OCI-LY7 (cell line): ENCODE measurements at regions not wholly inside any gene's neighbourhood (a gene's known extent, or its start where the extent isn't known, plus 50 kb on each side); places are given as distances from the start of the nearest gene placed in this dataset.

Source experiments
- BruUV-seq: library from RNA; stranded (reverse); fragments of 400-500 nt; replicated peaks from 2 replicates; lab custom pipeline; 2021; lab: Mats Ljungman, UMichigan
- CTCF ChIA-PET: fragments of 300-600 bp; sonication (Branson Sonifier 250); formaldehyde crosslinking; loops from one replicate; lab custom pipeline; 2022; ENCODE audit warnings: antibody characterized with exemption; ENCODE audit not compliant: unreplicated experiment; lab: Charles Lee
- POLR2A ChIA-PET: fragments of 300-600 bp; sonication (Branson Sonifier 250); formaldehyde crosslinking; loops from one replicate; lab custom pipeline; 2022; ENCODE audit warnings: antibody characterized with exemption; lab: Charles Lee
- DNase-seq: peaks from one replicate; pipeline ENCODE4 v3.0.0-alpha.2; 2015; ENCODE audit warnings: low spot score
- H2AFZ ChIP-seq: fragments of 200-600 bp; sonication (generic), shearing (Covaris generic); 2 replicates; pipeline ENCODE4 v1.6.1; 2014; ENCODE audit warnings: mild to moderate bottlenecking, antibody characterized with exemption, low read length, moderate library complexity
- H3K27ac ChIP-seq: fragments of 200-600 bp; sonication (generic); 2 replicates; pipeline ENCODE4 v1.5.1; 2014; ENCODE audit warnings: mixed run types, low read depth, mild to moderate bottlenecking, moderate library complexity, low read length, inconsistent platforms; ENCODE audit not compliant: poor library complexity, severe bottlenecking
- H3K36me3 ChIP-seq: fragments of 200-600 bp; sonication (generic); 2 replicates; pipeline ENCODE4 v1.6.1; 2014; ENCODE audit warnings: mild to moderate bottlenecking, antibody characterized with exemption, low read length, moderate library complexity, mixed read lengths; ENCODE audit not compliant: insufficient read depth
- H3K4me1 ChIP-seq: fragments of 200-600 bp; sonication (generic); 2 replicates; pipeline ENCODE4 v1.5.1; 2014; ENCODE audit warnings: mild to moderate bottlenecking, low read length; ENCODE audit not compliant: insufficient read depth, poor library complexity, severe bottlenecking
- H3K4me2 ChIP-seq: fragments of 200-600 bp; sonication (generic); 2 replicates; pipeline ENCODE4 v1.6.1; 2014; ENCODE audit warnings: mild to moderate bottlenecking, low read length
- H3K4me3 ChIP-seq: fragments of 200-600 bp; sonication (generic); 2 replicates; pipeline ENCODE4 v1.5.1; 2014; ENCODE audit warnings: mild to moderate bottlenecking, low read depth, low read length; ENCODE audit not compliant: poor library complexity, severe bottlenecking
- H3K79me2 ChIP-seq: fragments of 200-600 bp; sonication (generic); 2 replicates; pipeline ENCODE4 v1.6.1; 2016; ENCODE audit warnings: low read depth, mild to moderate bottlenecking, low read length, moderate library complexity, mixed read lengths; ENCODE audit not compliant: insufficient read depth
- H3K9me2 ChIP-seq: fragments of 200-600 bp; sonication (generic); 2 replicates; pipeline ENCODE4 v1.6.1; 2016; ENCODE audit warnings: mild to moderate bottlenecking, low read length, mixed read lengths; ENCODE audit not compliant: insufficient read depth
- H3K9me3 ChIP-seq: fragments of 200-600 bp; sonication (generic); 2 replicates; pipeline ENCODE4 v1.6.1; 2014; ENCODE audit warnings: mild to moderate bottlenecking, mixed run types, low read length, mixed read lengths
- H4K20me1 ChIP-seq: fragments of 200-600 bp; sonication (generic); 2 replicates; pipeline ENCODE4 v1.6.1; 2014; ENCODE audit warnings: mild to moderate bottlenecking, antibody characterized with exemption, low read length, moderate library complexity, mixed read lengths; ENCODE audit not compliant: insufficient read depth
- EZH2phosphoT487 ChIP-seq: fragments of 200-600 bp; sonication (generic); IDR thresholded peaks from 2 replicates; pipeline ENCODE4 v1.6.1; 2018; ENCODE audit warnings: low read depth, borderline replicate concordance, mild to moderate bottlenecking, mixed run types, antibody characterized with exemption, low read length, moderate library complexity, mixed read lengths
- intact Hi-C: fragments of 100-400 bp; cut with micrococcal nuclease; formaldehyde crosslinking; loops from one replicate; pipeline ENCODE4 v1.10.0; 2022; ENCODE audit not compliant: unreplicated experiment
- TF ChIP-seq, protein P1 (sequence below): fragments of 200-600 bp; sonication (generic); conservative IDR thresholded peaks from 2 replicates; pipeline ENCODE4 v1.5.1; 2014; ENCODE audit warnings: mild to moderate bottlenecking, antibody characterized with exemption, low read length, moderate library complexity, mixed read lengths

DNA sequence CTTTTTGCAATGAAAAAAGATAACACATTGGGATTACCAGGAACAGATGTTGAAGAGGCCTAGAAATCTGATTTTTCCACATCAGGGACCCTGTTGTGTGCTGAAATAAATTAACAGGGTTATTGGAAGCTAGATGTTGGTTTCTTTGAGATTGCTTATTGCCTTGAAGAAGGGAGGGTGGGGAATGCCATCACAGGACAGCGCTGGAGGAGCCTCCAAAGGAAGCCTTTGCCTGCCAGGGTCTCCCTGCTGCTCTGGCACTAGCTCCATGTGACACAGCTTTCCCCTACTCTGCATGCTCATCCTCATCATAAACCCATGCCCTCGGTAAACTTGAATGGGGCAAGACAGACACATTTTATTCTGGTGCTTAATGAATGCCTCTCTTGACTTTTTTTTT, 76.1 kb downstream of the MID1IP1 start:
- no peak for DNase-seq
- Histone ChIP-seq H3K27ac (no peak overlapping the region), H4K20me1 (no peaks in the 10 kb centered on the region), H2AFZ (no peak overlapping the region), H3K9me2 (no peaks in the 10 kb centered on the region), H3K4me3 (no peak overlapping the region), H3K36me3 (no peaks in the 10 kb centered on the region; the same call in 1 of the 2 replicates), H3K4me2 (no peak overlapping the region), H3K9me3 (peaks cover 20% of the 10 kb centered on the region; the same call in 1 of the 2 replicates), H3K4me1 (peaks cover 45% of the 10 kb centered on the region), H3K79me2 (no peaks in the 10 kb centered on the region)
- intact Hi-C loops = no loop called here
- TF ChIP-seq, protein P1, sequence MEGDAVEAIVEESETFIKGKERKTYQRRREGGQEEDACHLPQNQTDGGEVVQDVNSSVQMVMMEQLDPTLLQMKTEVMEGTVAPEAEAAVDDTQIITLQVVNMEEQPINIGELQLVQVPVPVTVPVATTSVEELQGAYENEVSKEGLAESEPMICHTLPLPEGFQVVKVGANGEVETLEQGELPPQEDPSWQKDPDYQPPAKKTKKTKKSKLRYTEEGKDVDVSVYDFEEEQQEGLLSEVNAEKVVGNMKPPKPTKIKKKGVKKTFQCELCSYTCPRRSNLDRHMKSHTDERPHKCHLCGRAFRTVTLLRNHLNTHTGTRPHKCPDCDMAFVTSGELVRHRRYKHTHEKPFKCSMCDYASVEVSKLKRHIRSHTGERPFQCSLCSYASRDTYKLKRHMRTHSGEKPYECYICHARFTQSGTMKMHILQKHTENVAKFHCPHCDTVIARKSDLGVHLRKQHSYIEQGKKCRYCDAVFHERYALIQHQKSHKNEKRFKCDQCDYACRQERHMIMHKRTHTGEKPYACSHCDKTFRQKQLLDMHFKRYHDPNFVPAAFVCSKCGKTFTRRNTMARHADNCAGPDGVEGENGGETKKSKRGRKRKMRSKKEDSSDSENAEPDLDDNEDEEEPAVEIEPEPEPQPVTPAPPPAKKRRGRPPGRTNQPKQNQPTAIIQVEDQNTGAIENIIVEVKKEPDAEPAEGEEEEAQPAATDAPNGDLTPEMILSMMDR = no peak
- TF ChIP-seq EZH2phosphoT487 = no peak
- POLR2A ChIA-PET = interaction anchor here (0.6 to 4.6 kb wide), 4 partner anchors 8 to 268 kb away, joined by 3 to 32 read pairs (median 14); no protein-coding TSS in a partner anchor
- BruUV-seq = no TSS peak
- CTCF ChIA-PET = no interaction called here

DNA sequence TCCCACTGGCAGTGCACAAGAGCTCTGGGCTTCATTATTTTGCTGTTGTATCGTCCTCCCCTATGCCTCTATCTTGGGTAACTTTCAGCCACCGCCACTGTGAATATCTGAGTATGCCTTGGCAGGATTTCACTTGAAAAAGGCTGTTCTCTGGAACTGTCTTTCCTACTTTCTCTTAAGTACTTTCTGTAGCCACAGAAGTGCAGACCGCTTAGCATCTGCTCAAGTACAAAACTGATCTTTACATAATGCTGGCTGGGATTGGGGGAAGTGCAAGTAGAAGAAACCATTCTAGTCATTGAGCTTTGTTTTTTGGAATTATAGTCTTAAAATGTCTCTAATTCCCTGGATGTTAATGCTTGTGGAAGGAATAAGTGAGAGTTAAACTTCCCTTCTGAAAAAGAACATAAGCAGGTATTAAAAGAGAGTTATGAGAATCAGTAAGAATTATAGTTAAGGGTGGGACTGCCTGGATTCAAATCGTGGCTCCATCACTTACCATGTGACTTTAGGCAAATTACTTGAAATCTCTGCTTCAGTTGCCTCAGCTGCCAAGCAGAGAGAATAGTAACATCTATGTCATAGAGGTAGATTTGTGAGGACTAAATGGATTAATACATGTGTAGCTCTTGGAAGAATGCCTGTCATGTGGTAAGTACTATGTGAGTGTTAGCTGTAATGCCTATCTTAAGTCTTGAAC, 77.5 kb downstream of the MID1IP1 start:
- Histone ChIP-seq H3K79me2 (no peaks in the 10 kb centered on the region), H4K20me1 (no peaks in the 10 kb centered on the region), H3K4me2 (peak overlapping the region; percentile 86), H3K4me1 (peaks cover 58% of the 10 kb centered on the region), H3K9me2 (no peaks in the 10 kb centered on the region), H2AFZ (peak overlapping the region; percentile 51; the same call in 1 of the 2 replicates), H3K4me3 (peak overlapping the region; percentile 62), H3K36me3 (no peaks in the 10 kb centered on the region; the same call in 1 of the 2 replicates), H3K9me3 (peaks cover 20% of the 10 kb centered on the region; the same call in 1 of the 2 replicates), H3K27ac (peak overlapping the region; percentile 100)
- CTCF ChIA-PET = no interaction called here
- DNase-seq = peak; percentile 78
- TF ChIP-seq, protein P1 = no peak
- TF ChIP-seq EZH2phosphoT487 = no peak
- intact Hi-C loops = loop anchor here (1.0 kb wide), 1 partner anchor 73 kb away; no protein-coding TSS in a partner anchor
- POLR2A ChIA-PET = interaction anchor here (1.0 to 6.3 kb wide), 10 partner anchors 10 to 266 kb away, joined by 3 to 91 read pairs (median 8); partner anchors contain the start of gene MID1IP1
- no TSS peak for BruUV-seq
